ENCODE measurements at regions not wholly inside any gene's neighbourhood (a gene's known extent, or its start where the extent isn't known, plus 50 kb on each side); places are given as distances from the start of the nearest gene placed in this dataset.

DNA sequence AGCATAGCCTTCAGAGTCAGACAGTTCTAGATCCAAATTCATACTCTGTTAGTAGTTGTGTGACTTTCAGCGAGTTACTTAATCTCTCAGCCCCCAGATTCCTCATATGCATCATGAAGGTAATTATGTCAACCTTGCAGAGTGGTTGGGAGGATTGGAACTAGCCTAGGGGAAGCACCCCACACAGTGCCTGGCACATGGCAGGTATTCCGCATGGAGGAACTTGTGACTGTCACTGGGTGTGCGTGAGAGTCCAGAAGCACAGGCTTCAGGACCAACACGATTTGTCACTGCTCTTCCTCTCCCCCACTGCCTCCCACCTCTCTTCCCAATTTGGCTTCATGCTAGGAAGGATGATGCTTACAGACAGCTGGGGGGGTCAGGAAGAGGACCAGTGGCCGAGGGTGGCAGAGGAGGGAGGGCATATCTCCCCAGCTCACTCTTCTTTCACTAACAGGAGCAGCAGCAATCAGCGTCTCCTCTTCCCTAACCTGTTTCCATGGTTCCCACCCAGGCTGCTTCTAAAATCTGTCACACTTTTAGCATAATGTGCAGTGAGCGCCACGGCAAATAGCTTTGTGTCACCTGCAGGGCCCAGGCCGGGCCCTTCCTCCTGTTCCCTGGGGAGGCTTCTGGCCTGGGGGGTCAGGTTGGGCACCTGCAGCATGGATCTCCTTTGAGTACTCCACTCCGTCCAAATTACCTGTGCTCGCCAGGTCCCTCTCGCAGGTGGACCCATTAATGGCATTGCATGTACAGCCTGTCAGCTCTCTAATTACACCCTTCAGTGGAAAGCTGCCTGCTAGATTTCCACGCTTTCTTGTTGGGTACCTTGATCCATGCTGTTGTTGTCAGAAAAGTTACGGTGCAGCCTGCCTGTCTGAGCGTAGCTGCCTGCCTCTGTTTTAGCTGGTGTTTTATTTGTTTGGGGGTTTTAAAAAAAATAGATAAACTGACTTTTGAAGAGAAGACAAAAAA lies 400.4 kb downstream of the NXPE2 start:
- DNase-seq (ENCODE audit: low read depth in 2 of 2): no peak

DNA sequence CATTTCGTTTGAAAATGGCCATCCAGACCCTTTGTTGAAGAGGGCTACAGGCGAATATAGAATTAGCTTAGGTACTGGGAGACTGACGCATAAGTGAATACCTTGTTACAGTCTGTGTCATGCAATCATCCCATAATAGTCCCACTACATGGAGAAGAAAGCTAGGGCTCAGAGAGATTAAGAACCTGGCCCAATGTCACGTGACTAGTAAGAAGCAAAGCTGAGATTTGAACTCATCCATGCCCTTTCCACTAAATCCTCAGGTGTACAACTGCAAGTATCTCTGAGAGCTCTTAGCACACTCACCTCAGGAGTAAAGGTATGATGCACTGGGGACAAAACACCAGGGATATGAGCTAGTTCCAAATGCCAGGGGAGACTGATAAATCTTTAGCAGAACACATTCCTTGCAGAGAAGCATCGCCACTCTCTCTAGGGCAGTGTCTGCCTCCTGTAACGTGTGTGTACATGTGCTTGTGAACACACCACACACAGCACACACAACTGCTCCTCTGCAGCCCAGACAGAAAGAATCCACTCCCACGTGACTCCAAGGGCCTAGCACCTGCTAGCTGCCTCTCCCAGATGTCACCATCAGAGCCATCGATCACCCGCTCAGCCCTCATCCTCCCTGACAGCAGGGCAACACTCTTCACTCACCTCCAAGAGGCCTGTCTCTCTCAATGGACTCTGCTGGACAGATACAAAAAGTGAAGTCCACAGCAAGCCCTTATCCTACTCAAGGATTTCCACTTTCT lies 402.8 kb downstream of the NXPE2 start:
- no peak for DNase-seq (ENCODE audit: low read depth in 2 of 2)

DNA sequence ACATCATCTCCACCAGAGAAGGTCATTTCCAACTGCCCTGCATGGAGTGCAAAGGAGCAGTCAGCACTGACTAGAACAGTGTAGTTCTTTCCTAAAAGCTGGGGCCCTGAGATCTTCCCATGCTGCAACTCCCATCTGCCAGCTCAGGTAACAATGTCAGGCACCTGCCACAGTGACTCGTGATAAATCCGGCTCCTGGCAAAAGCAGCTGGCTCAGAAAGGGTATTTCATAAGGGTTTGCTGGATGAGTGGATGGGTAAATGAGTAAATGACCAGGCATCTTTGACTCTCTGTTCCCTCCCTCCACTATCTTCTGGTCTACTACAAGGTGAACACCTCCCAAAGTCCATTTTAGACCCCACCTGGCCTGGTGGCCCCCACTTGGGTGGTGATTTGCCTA lies 403.6 kb downstream of the NXPE2 start:
- no peak for DNase-seq (ENCODE audit: low read depth in 2 of 2)

DNA sequence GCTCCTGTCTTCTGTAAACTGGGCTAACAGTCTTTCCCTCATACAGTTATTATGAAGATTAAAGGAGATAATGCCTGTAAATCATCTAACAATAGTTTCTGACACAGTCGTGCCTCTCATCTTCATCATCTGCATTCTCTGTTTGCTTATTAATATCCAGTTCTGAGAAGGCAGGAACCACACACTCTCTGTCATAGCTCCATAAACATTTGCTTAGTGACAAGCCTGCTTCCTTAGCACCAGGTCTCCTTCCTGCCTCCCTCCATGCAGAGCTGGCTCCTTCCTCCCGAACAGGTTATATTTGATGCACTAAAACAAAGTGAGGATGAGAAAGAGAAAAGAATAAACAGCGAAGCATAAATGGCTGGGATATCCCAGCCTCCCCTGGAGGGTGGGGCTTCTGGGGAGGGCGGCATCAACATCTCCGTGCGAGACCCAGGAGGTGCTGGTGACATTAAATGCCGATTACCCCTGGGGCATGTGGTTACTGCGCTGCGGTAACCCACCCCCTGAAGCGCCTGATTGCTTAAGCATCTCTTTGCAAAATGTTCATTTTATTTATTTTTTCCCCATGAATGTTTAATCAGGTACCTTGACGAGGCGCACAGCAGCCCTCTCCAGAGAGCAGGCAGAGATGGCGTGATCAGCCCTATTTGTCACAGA lies 404.9 kb downstream of the NXPE2 start:
- no peak for DNase-seq (ENCODE audit: low read depth in 2 of 2)

DNA sequence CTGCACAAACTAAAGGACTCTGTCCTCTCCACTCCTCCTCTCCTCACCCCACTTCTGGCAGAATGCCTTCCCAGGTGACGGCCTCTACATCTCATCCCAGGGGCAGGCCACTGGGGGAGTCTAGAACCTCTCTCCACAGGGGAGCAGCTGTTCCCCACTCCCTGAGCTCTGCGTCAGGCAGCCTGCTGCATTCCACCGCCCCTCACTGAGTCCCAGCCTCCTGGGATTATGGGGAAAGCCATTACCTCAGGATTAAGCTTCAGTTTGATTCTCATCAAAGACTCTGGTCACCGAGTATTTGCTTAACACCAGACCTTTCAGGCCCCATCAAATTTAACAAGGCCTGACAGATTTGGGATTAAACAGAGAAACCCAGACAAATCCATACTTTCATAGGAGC lies 405.9 kb downstream of the NXPE2 start:
- DNase-seq (ENCODE audit: low read depth in 2 of 2): no peak

DNA sequence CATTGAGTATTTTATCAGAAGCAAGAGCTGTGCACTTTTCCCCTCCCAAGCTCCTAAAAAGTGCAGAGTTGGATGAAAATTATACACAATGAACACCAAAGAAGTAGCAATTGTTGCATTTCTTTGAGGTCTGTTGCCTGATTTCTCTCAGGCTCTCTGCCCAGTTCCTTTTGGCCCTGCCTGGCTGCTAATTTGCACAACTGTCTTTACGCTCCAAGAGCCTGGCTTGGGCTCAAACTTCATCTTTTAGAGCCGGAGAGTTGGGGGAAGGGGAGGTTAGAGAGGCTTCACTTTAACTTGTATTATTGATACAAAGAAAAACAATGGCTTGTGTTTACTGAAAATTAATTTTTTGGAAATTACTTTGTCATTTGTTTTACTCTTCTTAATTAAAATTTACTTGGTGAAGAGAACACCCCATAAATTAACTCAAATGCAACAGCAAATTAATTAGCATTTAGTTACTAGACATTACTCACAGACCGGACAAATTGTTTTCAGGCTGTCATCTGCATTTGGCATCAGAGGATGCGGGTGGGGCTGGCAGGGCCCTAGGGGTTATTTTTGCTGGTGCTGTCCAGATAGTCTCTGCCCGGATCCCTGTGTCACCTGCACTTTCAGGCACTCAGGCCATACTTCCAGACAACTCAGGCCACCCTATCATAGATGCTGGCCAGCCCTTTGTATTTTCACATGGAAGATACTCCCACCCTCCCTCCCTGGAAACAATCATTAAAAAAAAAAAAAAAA lies 407.3 kb downstream of the NXPE2 start:
- no peak for DNase-seq (ENCODE audit: low read depth in 2 of 2)

DNA sequence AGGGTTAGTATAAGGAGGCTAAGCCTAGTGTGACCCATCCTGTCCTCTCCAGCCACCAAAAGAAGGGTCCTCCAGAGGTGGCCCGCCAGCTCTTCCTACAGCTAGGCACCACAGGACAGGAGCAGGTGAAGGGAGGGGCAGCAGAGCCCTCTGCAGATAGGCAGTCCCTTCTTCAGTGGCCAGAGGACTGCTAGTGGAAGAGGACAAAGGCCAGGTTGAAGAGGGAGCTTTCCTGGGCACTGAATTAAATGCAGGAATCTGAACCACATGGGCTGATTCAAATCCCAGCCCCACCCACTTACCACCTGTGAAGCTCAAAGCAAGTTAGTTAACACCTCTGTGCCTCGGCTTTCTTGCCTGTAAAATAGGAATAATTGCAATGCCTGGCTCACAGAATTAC lies 409.5 kb downstream of the NXPE2 start:
- DNase-seq (ENCODE audit: low read depth in 2 of 2): no peak

DNA sequence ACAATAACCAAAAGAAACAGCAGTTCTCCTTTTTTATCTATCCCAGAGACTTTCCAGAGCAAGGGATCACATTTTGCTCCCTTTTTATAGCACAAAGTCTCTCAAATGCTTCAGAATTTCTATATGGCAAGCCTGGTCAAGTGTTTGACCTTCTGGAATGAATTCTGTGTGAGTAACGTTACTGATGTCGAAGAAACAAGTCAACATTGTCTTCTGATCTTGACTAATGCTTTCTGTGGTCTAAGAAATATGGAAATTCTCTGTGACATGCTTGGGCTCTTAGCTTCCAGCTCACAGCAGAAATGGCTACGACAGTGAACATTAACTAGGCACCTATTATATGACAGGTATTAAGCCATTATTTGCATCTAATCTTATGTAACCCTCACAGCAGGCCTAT lies 411.7 kb downstream of the CADM1 start:
- no peak for DNase-seq (ENCODE audit: low read depth in 2 of 2)

DNA sequence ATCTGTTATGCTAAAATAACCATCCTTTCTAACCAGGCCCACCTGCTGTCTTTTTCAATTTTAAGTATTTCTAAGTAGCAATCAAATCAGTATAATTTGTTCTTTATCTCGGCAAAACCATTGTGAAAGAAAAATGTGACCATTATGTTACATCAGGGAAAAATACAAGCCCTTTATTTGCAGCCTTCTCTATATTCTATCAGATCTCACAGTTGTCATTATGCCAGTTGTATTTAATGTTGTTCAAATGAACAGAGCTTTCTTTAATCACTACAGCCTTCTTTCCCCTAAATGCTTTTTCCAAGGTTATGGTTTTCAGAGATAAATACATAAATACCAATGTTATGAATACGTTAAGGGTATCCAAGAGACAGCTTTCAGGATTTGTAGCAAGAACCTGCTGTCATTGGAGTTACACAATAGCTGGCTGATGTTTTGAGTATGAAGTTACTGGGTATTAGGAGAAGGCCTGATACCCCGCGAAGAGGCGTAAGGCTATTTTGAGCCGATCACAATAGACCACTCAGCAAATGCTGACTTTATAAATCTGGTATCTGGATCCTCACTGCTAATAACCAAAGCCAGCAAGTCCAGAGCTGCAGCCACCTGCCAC lies 406.3 kb downstream of the CADM1 start:
- DNase-seq (ENCODE audit: low read depth in 2 of 2): no peak

DNA sequence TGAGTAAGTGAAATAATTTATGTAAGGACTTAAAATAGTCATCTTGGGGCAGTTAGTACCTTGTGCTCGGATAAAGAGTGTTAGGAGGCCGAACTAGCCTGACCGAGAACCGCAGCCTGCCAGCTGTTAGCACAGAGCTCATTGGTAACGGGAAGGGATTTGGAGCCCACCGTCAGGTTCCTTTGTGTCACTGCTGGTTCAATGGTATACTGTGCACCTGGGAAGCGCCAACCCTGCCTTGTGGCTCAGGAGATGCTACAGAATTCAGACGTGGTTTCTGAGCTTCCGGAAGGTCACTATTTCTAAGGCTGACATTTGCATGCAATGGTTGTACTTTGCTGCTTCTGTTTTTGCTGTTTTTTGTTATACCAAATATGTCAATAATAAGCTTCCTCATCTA lies 403.5 kb downstream of the CADM1 start:
- no peak for DNase-seq (ENCODE audit: low read depth in 2 of 2)

DNA sequence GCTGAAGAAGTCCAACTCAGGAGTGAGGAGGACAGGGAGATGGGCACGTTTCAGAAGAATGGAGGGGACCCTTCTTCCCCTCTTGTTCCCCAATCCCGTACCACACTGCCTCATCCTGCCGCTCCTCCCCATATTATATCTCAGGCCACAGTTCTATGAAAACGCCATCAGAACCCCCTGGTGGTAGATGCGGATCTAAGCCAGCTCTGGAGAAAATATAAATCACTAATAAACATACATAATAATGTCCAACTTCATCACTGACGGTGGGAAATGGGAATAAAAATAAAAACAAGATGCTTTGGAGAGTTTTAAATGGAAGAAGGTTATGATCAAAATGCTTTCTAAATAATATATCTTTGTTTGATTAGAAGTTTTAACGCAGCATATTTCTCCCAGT lies 400.3 kb downstream of the CADM1 start:
- DNase-seq (ENCODE audit: low read depth in 2 of 2): no peak

DNA sequence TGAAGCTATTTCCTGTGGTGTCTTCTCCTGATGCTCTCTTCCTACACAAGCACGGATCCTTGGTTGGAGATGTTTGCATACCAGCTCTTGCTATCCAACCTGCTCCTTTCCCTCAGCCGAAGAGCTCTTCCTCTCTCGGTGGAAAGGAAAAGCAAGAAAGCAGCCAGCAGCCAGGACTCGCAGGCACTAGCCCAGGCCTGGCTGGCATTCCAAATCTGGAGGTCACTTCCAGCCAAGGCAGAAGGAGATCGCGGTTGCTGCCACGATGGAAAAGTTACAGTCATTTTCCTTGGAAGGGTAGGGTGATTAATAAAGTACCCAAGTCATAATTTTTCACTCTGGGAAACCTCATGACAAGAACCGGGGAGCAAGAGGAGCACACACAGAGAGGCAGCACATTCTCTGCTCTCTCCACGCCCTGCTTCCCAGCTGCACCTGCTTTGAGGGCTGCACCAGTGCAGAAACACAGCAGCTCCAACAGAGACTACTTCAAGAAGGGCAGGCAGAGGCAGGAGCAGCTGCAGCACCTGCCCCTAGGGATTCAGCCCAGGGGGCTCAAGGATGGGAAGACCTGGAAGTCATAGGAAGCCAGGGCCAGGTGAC lies 399.3 kb downstream of the CADM1 start:
- DNase-seq (ENCODE audit: low read depth in 2 of 2): no peak

DNA sequence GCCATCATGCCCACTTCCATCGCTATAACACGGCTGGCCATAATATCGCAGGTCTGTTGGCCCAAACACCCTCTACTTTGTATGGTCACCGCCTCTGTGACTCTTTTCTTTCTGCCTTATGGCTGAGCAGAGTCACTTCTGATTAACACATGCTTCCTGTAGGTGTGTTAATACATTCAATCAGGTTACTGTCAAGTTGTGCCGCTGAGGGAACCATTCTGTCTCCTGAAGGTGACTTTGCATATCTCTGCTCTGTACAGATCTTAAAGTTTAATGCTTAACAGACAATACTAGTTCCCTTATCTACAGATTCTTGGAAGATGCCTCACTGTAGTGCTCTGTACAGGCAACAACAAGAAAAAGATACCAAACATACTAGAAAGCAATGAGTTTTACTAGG lies 393.1 kb downstream of the CADM1 start:
- DNase-seq (ENCODE audit: low read depth in 2 of 2): no peak

DNA sequence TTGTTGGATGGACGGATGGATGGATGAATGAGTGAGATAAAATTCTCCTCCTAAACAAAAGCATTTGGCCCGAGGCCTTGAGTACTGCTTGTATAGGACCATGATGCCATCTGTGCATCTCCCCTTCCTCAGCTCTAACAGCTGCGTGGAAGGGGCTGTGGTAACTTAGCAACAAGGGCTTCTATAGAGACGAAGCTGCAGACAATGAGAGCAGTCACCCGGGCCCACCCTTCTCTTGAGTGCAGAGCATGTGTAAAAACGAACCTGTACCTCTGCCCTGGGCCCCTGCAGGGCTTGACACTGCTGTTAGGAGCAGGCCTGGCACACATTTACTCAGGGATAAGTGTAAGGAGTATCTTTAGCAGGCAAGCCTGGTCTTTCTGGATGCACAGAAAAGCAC lies 391.5 kb downstream of the CADM1 start:
- DNase-seq (ENCODE audit: low read depth in 2 of 2): no peak

DNA sequence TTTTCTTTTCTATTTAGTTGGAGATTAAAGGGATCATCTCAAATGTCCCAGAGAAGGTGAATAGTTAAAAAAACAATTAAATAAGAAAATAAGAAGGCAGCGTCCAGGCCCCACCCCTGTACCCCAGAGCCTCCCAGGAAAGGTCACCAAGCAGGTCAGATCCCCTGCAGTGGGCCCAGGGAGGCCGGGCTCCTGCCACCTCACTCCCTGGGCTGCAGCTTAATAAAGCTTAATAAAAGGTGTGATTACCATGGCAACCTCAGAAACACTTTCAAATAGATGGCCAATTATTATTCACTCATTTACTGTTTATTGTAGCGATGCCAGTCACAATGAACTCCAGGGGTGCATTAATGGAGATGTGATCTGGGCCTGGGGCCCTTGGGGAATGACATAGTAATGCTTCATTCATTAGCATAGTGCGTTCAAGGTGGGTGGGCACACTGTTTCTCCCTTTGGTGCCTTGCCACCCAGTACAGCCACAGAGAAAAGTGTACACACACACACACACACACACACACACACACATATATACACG lies 386.2 kb downstream of the CADM1 start:
- no peak for DNase-seq (ENCODE audit: low read depth in 2 of 2)

DNA sequence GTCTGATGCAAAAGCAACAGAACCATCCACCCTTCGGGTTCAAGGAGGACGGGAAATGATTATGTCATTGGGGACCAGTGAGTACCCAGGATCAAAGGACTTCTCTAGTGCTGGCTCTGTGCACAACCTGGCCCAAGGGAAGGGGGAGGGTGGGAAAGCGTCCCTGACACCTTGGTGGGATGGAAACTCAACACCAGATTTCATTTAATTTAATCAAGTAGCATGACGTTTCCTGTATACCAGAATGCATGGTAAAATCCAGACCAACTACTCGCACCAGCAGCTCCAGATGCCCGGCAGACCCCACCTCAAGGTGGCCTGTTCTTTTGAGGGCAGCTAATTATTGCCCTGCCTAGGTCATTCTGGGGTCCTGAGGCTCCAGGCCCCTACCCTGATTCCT lies 385.1 kb downstream of the CADM1 start:
- DNase-seq (ENCODE audit: low read depth in 2 of 2): no peak
